ENCODE measurements at regions not wholly inside any gene's neighbourhood (a gene's known extent, or its start where the extent isn't known, plus 50 kb on each side); places are given as distances from the start of the nearest gene placed in this dataset.

DNA sequence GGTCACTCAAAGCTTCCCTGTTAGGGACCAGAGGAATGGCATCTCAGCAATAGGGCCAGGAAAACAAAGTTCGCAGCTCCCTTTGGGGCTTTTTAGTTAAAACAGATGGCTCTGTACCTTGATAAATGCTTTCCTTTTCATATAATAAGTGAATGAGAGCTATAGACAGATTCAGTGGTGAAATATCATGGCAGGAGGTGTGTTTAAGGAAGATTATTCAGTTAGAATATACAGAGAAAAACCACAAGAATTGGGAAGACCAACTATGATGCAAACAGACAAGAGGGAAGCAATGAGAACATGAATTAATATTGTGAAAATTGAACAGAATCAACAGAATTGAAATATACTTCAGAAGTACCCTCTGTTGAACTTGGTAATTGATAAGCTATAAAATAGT lies 379.4 kb downstream of the PLPP3 start:
- Histone ChIP-seq H2BK120ac (ENCODE audit: insufficient read depth, low read length, poor library complexity) (peak overlapping the region; percentile 58), H3K27ac (ENCODE audit: low read depth, low read length) (peak overlapping the region; percentile 90), H2BK5ac (ENCODE audit: low read depth, low read length, poor library complexity) (peak overlapping the region; percentile 69), H3K18ac (ENCODE audit: low read length) (no peak overlapping the region), H4K8ac (ENCODE audit: low read depth, low read length) (no peak overlapping the region), H3K4me2 (ENCODE audit: low read length) (no peak overlapping the region), H3K36me3 (ENCODE audit: control insufficient read depth in 1 of 2, insufficient read depth in 2 of 2, low read length in 2 of 2) (no peaks in the 10 kb centered on the region), H3K23ac (ENCODE audit: low read length) (no peak overlapping the region), H2BK12ac (ENCODE audit: low read length) (no peak overlapping the region), H4K91ac (ENCODE audit: low read depth, low read length) (peak overlapping the region; percentile 51), H3K14ac (ENCODE audit: low read length) (no peak overlapping the region), H3K9me3 (ENCODE audit: insufficient read depth, low read depth, low read length) (no peaks in the 10 kb centered on the region), H3K79me2 (ENCODE audit: control insufficient read depth, insufficient read depth, low read length, poor library complexity) (no peaks in the 10 kb centered on the region), H3K79me1 (ENCODE audit: low read length) (peaks cover 21% of the 10 kb centered on the region), H2AK5ac (ENCODE audit: low read length) (no peak overlapping the region), H3K9ac (ENCODE audit: low read length) (no peak overlapping the region), H2AFZ (ENCODE audit: insufficient read depth, low read length, poor library complexity) (no peak overlapping the region), H3K4me3 (ENCODE audit: low read depth, low read length) (no peak overlapping the region), H4K12ac (ENCODE audit: low read depth, low read length) (no peak overlapping the region), H3K4ac (ENCODE audit: low read depth, low read length) (no peak overlapping the region), H3K27me3 (ENCODE audit: insufficient read depth, low read length) (no peaks in the 10 kb centered on the region), H3K4me1 (ENCODE audit: control insufficient read depth in 1 of 2, insufficient read depth in 2 of 2, low read length in 2 of 2) (peaks cover 6 to 16% of the 10 kb centered on the region in 2 experiments)
- no CpG with 5 or more reads among the region's 1 CpG for WGBS (ENCODE audit: extremely low coverage, insufficient coverage, insufficient read length)
- no peak for DNase-seq

DNA sequence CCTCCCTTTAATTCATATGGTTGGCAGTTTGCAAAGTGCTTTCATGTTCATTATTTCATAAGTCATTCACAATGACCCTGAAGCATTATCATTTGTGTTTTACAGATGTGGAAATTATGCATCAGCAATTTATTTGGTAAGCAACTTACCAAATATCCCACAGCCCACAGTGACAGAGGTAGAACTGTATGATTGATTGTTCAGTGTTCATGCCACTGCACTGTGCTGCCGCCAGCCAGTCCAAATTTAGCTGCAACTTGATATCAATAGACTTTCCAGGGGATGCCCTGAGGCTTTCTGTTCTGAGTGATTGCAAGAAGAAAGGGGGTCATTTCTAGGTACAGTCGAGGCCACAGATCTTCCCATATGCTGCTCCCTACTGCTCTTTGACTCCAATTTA lies 380.3 kb downstream of the PLPP3 start:
- H2BK120ac ChIP-seq (ENCODE audit: insufficient read depth, low read length, poor library complexity): no peak overlapping the region
- no peak overlapping the region for H3K4ac ChIP-seq (ENCODE audit: low read depth, low read length)
- no peak overlapping the region for H3K18ac ChIP-seq (ENCODE audit: low read length)
- H3K4me1 ChIP-seq (ENCODE audit: control insufficient read depth in 1 of 2, insufficient read depth in 2 of 2, low read length in 2 of 2): peaks cover 6 to 16% of the 10 kb centered on the region in 2 experiments
- no peak overlapping the region for H3K4me2 ChIP-seq (ENCODE audit: low read length)
- H4K8ac ChIP-seq (ENCODE audit: low read depth, low read length): no peak overlapping the region
- H2AK5ac ChIP-seq (ENCODE audit: low read length): no peak overlapping the region
- H3K36me3 ChIP-seq (ENCODE audit: control insufficient read depth in 1 of 2, insufficient read depth in 2 of 2, low read length in 2 of 2): no peaks in the 10 kb centered on the region
- H3K79me1 ChIP-seq (ENCODE audit: low read length): peaks cover 21% of the 10 kb centered on the region
- peak overlapping the region; percentile 16 for H2BK5ac ChIP-seq (ENCODE audit: low read depth, low read length, poor library complexity)
- H3K4me3 ChIP-seq (ENCODE audit: low read depth, low read length): no peak overlapping the region
- H4K91ac ChIP-seq (ENCODE audit: low read depth, low read length): peak overlapping the region; percentile 26
- H4K12ac ChIP-seq (ENCODE audit: low read depth, low read length): no peak overlapping the region
- no peak overlapping the region for H3K14ac ChIP-seq (ENCODE audit: low read length)
- no peaks in the 10 kb centered on the region for H3K79me2 ChIP-seq (ENCODE audit: control insufficient read depth, insufficient read depth, low read length, poor library complexity)
- peak overlapping the region; percentile 33 for H3K27ac ChIP-seq (ENCODE audit: low read depth, low read length)
- H3K23ac ChIP-seq (ENCODE audit: low read length): no peak overlapping the region
- no peaks in the 10 kb centered on the region for H3K9me3 ChIP-seq (ENCODE audit: insufficient read depth, low read depth, low read length)
- peak overlapping the region; percentile 42 for H2BK12ac ChIP-seq (ENCODE audit: low read length)
- no peak overlapping the region for H2AFZ ChIP-seq (ENCODE audit: insufficient read depth, low read length, poor library complexity)
- H3K9ac ChIP-seq (ENCODE audit: low read length): no peak overlapping the region
- WGBS (ENCODE audit: extremely low coverage, insufficient coverage, insufficient read length): no CpG with 5 or more reads among the region's 2 CpGs
- no peak for DNase-seq
- no peaks in the 10 kb centered on the region for H3K27me3 ChIP-seq (ENCODE audit: insufficient read depth, low read length)

DNA sequence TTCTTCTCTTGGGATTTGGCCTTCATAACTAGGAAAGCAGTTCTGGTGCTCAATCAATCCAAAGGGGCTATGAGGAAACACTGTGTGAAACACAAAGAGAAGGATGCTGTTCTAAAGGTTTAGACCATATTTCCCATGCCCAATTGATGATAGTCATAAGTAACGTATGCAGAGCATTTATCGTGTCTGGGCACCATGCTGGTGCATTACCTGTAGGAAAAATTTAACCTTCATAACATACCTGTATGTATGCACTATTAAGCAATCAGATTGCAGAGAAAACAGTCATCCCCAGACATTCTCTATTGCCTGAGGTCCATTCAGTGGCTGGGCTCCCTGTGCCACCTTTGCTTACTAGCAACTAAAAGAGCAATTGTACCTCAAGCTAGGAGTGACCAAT lies 381.4 kb downstream of the PLPP3 start:
- Histone ChIP-seq H2BK12ac (ENCODE audit: low read length) (peak overlapping the region; percentile 75), H3K4me3 (ENCODE audit: low read depth, low read length) (no peak overlapping the region), H3K18ac (ENCODE audit: low read length) (peak overlapping the region; percentile 52), H3K79me2 (ENCODE audit: control insufficient read depth, insufficient read depth, low read length, poor library complexity) (no peaks in the 10 kb centered on the region), H3K79me1 (ENCODE audit: low read length) (peaks cover 21% of the 10 kb centered on the region), H3K9ac (ENCODE audit: low read length) (no peak overlapping the region), H2AK5ac (ENCODE audit: low read length) (peak overlapping the region; percentile 1), H3K14ac (ENCODE audit: low read length) (no peak overlapping the region), H2BK5ac (ENCODE audit: low read depth, low read length, poor library complexity) (no peak overlapping the region), H3K27me3 (ENCODE audit: insufficient read depth, low read length) (no peaks in the 10 kb centered on the region), H3K27ac (ENCODE audit: low read depth, low read length) (no peak overlapping the region), H3K4ac (ENCODE audit: low read depth, low read length) (no peak overlapping the region), H3K4me1 (ENCODE audit: control insufficient read depth in 1 of 2, insufficient read depth in 2 of 2, low read length in 2 of 2) (peaks cover 6 to 16% of the 10 kb centered on the region in 2 experiments), H4K12ac (ENCODE audit: low read depth, low read length) (no peak overlapping the region), H3K23ac (ENCODE audit: low read length) (no peak overlapping the region), H3K4me2 (ENCODE audit: low read length) (no peak overlapping the region), H2AFZ (ENCODE audit: insufficient read depth, low read length, poor library complexity) (no peak overlapping the region), H3K36me3 (ENCODE audit: control insufficient read depth in 1 of 2, insufficient read depth in 2 of 2, low read length in 2 of 2) (no peaks in the 10 kb centered on the region), H4K8ac (ENCODE audit: low read depth, low read length) (no peak overlapping the region), H4K91ac (ENCODE audit: low read depth, low read length) (no peak overlapping the region), H3K9me3 (ENCODE audit: insufficient read depth, low read depth, low read length) (no peaks in the 10 kb centered on the region), H2BK120ac (ENCODE audit: insufficient read depth, low read length, poor library complexity) (peak overlapping the region; percentile 47)
- WGBS (ENCODE audit: extremely low coverage, insufficient coverage, insufficient read length): no CpG with 5 or more reads among the region's 2 CpGs
- peak; percentile 86 to 97 for DNase-seq

DNA sequence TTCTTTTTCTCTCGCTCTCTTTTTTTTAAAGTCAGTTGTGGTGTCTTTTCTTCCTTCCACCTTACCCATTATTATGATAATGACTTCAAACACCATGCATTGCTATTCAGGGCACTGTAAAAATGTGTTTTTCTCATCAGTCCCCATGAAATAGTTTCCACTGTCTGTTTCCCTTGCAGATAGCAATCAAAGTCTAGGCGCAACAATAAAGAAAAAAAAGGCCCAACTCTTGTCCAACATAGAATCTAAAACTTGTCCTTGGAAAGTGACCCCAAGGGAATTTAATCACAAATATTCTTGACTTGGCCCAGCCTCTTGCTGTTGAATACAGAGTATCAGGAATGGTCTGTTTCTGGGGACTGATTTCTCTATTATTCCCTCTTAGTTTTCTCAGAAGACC lies 382.5 kb downstream of the PLPP3 start:
- Histone ChIP-seq H2AK5ac (ENCODE audit: low read length) (no peak overlapping the region), H3K79me1 (ENCODE audit: low read length) (peaks cover 18% of the 10 kb centered on the region), H2AFZ (ENCODE audit: insufficient read depth, low read length, poor library complexity) (no peak overlapping the region), H4K91ac (ENCODE audit: low read depth, low read length) (no peak overlapping the region), H3K4me1 (ENCODE audit: control insufficient read depth in 1 of 2, insufficient read depth in 2 of 2, low read length in 2 of 2) (peaks cover 4 to 14% of the 10 kb centered on the region in 2 experiments), H3K4me2 (ENCODE audit: low read length) (no peak overlapping the region), H3K27ac (ENCODE audit: low read depth, low read length) (no peak overlapping the region), H3K27me3 (ENCODE audit: insufficient read depth, low read length) (no peaks in the 10 kb centered on the region), H3K9ac (ENCODE audit: low read length) (no peak overlapping the region), H3K14ac (ENCODE audit: low read length) (no peak overlapping the region), H3K36me3 (ENCODE audit: control insufficient read depth in 1 of 2, insufficient read depth in 2 of 2, low read length in 2 of 2) (no peaks in the 10 kb centered on the region), H2BK12ac (ENCODE audit: low read length) (no peak overlapping the region), H3K9me3 (ENCODE audit: insufficient read depth, low read depth, low read length) (no peaks in the 10 kb centered on the region), H3K4me3 (ENCODE audit: low read depth, low read length) (no peak overlapping the region), H3K18ac (ENCODE audit: low read length) (no peak overlapping the region), H4K12ac (ENCODE audit: low read depth, low read length) (no peak overlapping the region), H2BK5ac (ENCODE audit: low read depth, low read length, poor library complexity) (no peak overlapping the region), H2BK120ac (ENCODE audit: insufficient read depth, low read length, poor library complexity) (no peak overlapping the region), H3K79me2 (ENCODE audit: control insufficient read depth, insufficient read depth, low read length, poor library complexity) (no peaks in the 10 kb centered on the region), H3K23ac (ENCODE audit: low read length) (no peak overlapping the region), H4K8ac (ENCODE audit: low read depth, low read length) (no peak overlapping the region), H3K4ac (ENCODE audit: low read depth, low read length) (no peak overlapping the region)
- peak in 1 of 2 donors; percentile 50 for DNase-seq
- WGBS (ENCODE audit: extremely low coverage, insufficient coverage, insufficient read length): no CpG with 5 or more reads among the region's 2 CpGs

Measured in trophoblast cell (in vitro differentiated cells and primary cell).